Occipital lobe (tissue), 1 donor: ENCODE measurements at regions not wholly inside any gene's neighbourhood (a gene's known extent, or its start where the extent isn't known, plus 50 kb on each side); places are given as distances from the start of the nearest gene placed in this dataset.

ENCODE experiments used
- DNase-seq: peaks from one replicate; lab custom pipeline; 2025; lab: John Stamatoyannopoulos, UW

GRCh38 chr10:101297901-101298486, 56.0 kb upstream of the BTRC start:
- peak; percentile 42 for DNase-seq

DNA sequence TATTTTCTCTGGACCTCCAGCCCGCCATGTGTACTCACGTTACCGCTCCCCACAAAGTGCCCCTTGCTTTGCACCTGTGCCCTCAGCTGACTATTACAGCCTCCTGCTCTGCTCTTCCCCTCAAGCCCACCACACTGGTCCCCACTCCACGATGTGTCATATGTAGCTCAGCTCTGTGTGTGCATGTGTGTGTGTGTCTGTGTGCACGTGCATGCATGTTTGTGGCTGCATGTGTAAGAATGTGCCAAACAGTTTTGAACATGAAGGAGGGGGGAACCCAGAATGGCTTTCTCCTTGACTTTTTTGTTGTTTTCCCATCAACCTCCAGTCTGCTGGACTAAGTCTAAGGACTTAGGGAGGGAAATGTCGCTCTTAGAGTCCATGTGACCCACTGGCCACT, 54.8 kb upstream of the BTRC start:
- DNase-seq: no peak

DNA sequence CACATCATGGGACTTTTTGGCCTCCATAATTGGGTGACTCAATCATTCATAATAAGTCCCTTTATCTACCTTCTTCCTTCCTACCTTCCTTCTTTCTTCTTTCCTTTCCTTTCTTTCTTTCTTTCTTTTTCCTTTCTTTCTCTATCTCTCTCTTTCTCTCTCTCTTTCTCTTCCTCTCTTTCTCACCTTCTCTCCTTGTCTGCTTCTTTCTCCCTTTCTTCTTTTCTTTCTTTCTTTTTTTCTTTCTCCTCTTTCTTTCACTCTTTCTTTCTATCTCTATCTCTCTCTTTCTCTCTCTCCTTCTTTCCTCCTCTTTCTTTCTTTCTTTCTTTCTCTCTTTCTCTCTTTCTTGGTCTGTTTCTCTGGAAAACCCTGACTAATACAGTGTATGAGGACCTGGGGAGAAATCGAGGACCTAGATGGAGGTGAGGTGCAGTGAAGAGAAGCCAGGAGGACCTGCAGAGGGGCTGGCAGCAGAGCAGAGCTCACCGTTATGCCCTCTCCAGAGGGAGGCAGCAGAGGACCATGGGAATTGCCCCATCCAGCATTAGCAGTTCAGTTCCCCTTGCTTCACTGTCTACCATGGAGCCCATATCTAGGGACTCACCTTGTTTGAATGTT, 52.7 kb upstream of the BTRC start:
- no peak for DNase-seq

DNA sequence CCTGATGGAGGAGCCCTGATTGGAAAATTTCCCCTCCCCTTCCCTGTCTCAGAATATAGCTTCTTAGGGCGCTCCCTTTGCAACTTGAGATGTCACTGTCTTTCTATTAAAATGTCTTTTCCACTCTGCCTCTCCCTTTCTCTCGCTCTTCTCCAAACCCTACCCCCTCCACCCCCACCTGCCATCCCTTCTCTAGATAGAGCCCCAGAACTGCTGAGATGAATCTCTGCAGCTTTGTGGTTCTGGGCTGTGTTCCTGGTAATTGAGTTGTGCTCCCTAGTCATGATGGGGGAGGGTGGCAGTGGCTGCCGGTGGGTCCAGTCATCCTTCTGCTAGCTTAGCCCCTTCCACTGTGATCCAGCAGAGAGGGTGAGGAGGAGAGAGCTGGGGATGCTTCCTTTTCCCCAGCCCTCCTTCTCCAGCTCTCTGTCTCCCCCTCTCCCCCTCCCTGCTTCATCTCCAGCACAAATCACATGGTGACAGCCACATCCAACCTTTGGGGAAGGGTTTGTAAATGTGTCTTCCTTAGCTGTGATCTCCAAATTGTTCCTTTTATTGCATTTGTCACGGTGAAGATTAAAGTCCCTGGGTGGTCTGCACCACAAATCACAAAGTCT, 50.8 kb upstream of the BTRC start:
- no peak for DNase-seq
